Upper lobe of left lung (tissue), 4 donors: ENCODE measurements at regions not wholly inside any gene's neighbourhood (a gene's known extent, or its start where the extent isn't known, plus 50 kb on each side); places are given as distances from the start of the nearest gene placed in this dataset.

Experiments used
- CTCF ChIP-seq, 6 experiments: fragments of 450-650 bp in 4 of 6; fragments of 200-600 bp in 2 of 6; sonication (generic) in 2 of 6; IDR thresholded peaks; one replicate each; pipeline ENCODE4 v1.5.1; 2016 to 2019; ENCODE audit warnings: antibody characterized with exemption in 6 of 6
- EP300 ChIP-seq, 4 donors: sonication (generic); formaldehyde crosslinking; IDR thresholded peaks; one replicate each; pipeline ENCODE4 v1.5.1; 2017; ENCODE audit warnings: antibody characterized with exemption in 4 of 4, control low read depth in 2 of 4
- POLR2A ChIP-seq, 4 donors: fragments of 450-650 bp; IDR thresholded peaks; one replicate each; pipeline ENCODE4 v1.5.1; 2016 to 2017; ENCODE audit warnings: antibody characterized with exemption in 4 of 4, mild to moderate bottlenecking in 2 of 4
- POLR2AphosphoS5 ChIP-seq, 2 donors: sonication (generic); formaldehyde crosslinking; IDR thresholded peaks; one replicate each; pipeline ENCODE4 v1.5.1; 2017; ENCODE audit warnings: antibody characterized with exemption in 2 of 2

- TF ChIP-seq CTCF (IDR thresholded peaks at IDR 0.05) (no peak), EP300 (IDR thresholded peaks at IDR 0.05) (no peak), POLR2A (IDR thresholded peaks at IDR 0.05) (no peak), POLR2AphosphoS5 (IDR thresholded peaks at IDR 0.05) (no peak)
These were observed 370.7 kb upstream of the MAF start for GRCh38 chr16:79971237-79971572.
